DMS53 (cell line): ENCODE measurements at regions not wholly inside any gene's neighbourhood (a gene's known extent, or its start where the extent isn't known, plus 50 kb on each side); places are given as distances from the start of the nearest gene placed in this dataset.

Experiments
- DNase-seq: peaks from one replicate; lab custom pipeline; 2025; lab: John Stamatoyannopoulos, UW

GRCh38 chr5:24823625-24824024 lies 178.8 kb upstream of the CDH10 start:
- peak; percentile 89 for DNase-seq

DNA sequence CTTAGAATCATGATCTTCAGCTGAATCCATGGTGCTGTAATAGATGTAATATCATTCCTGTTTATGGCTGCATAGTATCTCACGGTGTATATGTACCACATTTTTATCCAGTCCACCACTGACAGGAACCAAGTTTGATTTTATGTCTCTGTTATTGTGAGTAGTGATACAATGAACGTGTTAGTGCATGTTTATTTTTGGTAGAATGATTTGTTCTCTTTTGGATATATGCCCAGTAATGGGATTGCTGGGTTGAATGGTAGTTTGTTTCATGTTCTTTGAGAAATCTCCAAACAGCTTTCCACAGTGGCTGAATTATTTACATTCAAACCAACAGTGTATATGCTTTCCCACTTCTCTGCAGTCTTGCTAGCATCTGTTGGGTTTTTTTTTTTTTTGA lies 175.1 kb upstream of the CDH10 start:
- no peak for DNase-seq

- no peak for DNase-seq
Measured at GRCh38 chr5:24817966-24818365, 173.2 kb upstream of the CDH10 start.

DNA sequence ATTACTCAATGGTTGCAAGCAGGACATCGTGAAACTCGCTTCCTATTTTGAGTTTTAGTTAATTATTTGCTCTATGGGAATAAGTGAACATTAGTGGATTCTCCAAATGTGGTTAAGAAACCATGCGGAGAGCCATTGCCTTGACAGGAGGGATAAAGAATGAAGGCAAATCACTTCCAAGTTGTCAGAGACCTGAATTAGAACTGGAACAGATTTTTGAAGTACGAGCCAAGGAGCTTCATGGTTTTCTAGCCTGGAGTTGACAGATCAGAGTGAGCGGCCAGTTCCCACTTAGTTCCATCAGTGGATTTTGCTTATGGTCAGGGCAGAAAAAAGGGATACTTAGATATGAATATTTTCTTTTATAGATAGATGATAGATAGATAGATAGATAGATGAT lies 171.4 kb upstream of the CDH10 start:
- no peak for DNase-seq

DNA sequence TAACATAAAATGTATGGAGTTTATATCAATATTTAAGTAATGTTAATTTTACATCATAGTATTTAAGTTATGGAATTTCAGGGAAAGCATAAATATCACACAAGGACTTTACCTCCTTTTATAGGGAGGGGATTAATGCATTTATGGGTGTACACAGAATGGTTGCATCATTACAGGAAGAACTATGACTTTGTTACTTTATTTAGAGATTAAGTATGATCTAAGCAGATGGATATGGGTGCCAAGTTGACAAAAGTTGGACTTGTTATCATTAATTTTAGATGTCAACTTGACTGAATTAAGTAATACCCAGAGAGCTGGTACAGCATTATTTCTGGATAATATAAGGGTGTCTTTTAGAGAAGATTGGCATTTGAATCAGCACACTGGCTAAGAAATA lies 160.5 kb upstream of the CDH10 start:
- no peak for DNase-seq

DNA sequence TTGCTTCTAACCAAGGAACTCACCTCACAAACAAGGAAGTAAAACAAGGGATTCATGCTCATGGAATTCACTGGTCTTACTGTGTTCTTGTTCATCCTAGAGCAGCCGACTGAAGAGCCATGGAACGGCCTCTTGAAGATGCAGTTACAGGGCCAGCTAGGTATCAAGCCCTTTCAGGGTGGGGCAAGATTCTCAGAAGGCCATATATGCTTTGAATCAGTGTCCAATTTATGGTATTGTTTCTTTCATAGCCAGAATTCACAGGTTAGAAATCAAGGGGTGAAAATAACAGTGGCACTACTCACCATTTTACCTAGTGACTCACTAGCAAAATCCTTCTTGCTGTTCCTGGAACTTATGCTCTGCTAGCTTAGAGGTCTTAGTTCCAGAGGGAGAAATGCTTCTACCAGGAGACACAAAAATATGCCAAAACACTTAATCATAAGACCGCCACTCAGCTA lies 159.5 kb upstream of the CDH10 start:
- no peak for DNase-seq

- no peak for DNase-seq
Measured at GRCh38 chr5:24791326-24791725, 146.5 kb upstream of the CDH10 start.

DNA sequence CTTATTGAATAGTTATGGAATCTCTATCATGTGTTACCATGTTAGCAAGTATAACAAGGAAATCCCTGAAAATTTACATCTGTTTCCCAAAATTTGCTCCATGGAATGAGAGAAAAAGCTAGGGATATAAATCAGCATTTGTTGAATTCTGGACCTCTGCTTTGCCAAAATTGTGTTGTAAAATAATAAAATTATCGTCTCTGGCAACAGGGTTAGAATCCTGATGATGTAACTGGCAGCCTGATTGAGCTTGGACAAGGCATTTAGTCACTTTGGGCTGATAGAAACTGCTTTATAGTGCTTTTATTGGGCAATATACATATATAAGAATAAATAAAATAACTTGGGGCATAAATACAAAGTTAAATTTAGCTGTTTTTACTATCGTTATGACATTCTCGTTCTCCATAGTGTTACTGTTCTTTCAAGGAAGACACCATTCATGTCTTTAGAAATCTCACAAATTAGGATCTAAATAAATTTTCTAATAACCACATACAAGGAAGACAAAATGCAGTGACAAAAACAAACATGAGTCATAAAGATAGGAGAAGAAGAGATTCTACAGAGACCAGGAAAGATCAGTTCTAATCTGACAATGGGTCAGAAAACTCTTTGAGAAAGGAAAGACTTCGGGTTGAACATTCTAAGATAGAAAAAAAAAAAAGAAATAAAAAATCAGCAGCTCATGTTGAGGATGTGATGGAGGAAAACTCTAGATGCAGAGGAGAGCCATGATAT lies 145.0 kb upstream of the CDH10 start:
- DNase-seq: no peak

DNA sequence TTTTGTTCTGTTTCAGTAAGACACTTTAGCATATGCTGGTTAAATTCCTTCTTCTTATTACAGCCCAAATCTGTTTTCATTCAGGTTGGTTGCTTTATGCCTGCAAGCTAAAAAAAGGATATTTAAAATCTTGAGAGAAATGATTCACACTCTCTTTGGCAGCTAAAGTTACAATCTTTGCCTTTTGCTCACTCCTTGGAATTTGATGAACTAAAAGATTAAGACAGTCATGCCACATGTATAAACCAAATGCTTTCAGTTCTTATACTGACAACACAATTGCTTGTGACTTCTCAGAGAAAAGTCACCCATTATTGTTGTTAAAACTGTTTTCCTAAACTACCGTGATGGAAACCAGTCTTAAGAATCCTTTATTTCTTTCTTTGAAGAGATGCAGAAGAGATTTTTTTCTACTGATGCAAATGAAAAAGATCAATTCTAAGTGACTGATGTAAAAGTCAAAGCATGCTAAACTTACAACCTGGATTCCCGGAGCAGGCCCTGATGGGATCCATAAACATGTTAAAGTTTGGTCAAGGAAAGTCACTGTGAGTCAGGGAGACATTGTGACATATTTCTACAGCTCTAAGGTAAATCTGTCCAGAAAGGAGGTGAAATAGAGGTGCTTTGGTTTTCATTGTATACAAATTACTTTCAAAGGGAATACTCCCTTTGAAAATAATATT lies 144.2 kb upstream of the CDH10 start:
- no peak for DNase-seq

DNA sequence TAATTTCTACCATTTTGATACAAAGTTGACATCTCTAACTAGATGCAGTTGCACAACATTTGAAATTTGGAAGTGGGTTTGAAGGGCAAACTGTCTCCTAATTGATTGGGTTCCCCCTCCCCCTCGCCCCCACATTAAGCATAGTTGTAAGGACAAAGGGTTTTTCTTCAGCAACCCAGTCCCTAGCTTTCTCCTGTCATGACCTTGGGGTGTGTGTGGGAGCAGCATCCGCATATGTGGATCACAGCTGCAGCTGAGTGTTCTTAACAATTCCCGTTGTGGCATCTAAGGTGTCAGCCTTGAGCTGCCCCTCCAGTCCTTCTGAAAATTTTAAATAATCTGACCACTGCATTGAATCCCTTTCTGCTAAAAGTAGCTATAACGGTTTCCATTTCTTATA lies 141.3 kb upstream of the CDH10 start:
- no peak for DNase-seq

DNA sequence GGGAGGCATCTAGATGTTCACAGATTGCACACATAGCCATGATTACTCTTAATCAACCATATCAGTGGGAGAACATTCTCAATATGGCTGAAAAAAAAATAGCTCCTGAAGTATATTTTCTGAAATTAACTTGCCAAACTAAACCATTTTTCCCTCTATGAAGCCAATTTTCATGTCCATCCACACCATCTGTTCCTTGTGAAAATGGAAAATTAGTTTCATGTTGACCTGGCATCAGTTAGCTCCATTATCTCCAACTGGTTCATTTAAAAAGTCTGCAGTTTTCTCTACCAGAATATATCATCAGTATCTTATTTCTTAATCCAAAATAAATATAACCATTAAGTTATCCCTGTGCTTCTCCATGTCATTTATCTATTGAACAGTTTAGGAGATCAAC lies 138.8 kb upstream of the CDH10 start:
- no peak for DNase-seq

DNA sequence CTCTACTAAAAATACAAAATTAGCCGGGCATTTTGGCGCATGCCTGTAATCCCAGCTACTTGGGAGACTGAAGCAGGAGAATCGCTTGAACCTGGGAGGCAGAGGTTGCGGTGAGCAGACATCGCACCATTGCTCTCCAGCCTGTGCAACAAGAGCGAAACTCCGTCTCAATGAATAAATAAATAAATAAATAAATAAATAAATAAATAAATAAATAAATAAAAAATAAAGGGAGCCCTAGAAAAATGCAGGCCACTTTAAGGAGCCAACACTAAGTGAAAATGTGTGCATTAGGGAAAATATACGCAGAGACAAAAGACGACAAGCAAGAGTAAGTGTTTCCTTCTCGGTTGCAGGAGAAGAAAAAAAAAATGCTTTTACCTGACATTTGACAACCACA lies 132.6 kb upstream of the CDH10 start:
- no peak for DNase-seq

DNA sequence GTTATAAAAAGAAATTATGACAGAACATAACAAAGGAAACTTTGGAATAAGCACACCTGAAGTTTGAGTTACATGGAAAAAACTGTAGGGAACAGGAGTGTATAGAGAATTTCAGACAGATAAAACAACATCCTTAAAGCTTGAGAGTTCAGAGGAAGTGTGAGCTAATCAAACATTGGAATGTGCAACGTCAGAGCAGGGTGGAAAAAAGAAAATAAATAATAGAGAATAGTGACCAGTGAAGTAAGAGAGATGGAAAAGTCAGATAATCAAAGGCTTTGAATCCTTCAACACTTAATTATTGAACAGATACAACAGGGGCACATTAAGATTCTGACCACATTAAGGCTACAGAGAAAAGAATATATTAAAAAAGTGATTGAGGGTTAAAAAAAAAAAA lies 128.5 kb upstream of the CDH10 start:
- DNase-seq: peak; percentile 11

GRCh38 chr5:24767086-24767485 lies 122.3 kb upstream of the CDH10 start:
- no peak for DNase-seq

GRCh38 chr5:24765219-24765618 lies 120.4 kb upstream of the CDH10 start:
- DNase-seq: no peak

GRCh38 chr5:24750355-24750754 lies 105.6 kb upstream of the CDH10 start:
- DNase-seq: no peak

DNA sequence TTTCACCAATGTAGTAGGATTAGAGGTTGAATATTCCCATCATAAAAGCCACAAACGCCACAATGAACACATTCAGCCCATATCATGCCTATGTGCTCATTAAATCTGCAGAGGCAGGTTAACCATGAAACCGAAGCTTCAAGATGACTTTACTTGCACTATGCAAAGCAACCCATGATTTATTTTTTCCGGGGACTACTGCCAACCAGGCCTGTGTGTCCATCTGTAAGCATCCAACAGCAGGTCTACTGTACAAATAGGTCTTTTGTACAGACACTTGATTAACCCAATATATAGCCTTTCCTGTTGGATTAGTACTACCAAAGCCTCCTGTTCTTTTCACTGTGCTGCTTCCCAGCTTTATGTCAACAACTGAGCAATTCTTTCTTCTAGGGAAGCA lies 104.9 kb upstream of the CDH10 start:
- no peak for DNase-seq

DNA sequence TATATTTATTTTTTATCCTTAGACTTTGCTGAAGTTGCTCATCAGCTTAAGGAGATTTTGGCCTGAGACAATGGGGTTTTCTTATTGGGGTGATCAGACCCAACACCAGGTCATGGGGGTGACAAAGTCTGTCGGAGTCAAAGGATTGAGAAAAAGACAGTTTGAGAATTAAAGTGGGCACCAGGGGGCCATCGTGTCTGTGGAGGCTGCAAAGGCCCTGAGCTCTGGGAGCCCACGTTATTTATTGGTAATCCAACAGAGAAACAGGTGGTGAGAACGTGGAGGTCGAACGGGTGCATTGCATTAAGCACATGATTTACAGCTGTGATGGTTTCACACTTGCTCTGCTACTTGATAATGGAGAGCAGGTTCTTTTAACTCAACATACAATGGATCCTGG lies 102.5 kb upstream of the CDH10 start:
- DNase-seq: no peak

DNA sequence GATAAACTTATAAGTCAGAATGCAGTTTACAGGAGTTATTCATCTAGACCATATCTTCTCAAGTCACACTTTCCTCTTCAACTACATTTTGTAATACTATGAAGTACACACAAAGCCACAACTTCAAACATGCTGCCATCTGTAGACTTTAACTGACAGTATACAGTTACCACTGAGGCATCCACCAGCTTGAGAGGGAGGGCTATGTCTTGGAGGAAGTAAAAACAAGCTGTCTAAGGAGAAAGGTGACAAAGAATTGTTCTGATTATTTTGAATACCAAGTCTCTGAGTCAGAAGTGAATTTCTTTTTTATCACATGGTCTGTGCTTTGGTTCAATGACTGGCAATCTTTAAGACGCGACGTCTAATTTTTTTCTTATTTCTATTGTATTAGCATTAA lies 97.6 kb upstream of the CDH10 start:
- DNase-seq: no peak

DNA sequence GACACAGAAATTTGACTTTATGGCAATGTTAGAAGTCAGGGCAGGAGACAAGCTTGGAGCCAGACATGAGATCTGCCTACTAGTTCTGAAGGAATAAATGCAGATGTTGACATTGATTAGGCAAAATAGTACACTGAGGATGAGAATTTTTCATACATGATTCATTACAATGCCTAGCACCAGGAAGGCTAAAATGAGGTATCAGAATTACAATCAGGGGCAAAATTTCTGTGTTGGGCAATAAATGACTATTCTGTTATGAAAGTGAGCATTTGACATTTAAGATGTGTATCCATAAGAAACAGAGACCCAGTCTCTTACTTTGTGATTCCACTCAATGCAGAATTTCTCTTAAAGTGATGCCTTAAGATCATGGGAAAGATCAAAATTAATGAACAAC lies 92.4 kb upstream of the CDH10 start:
- no peak for DNase-seq

- no peak for DNase-seq
Measured at GRCh38 chr5:24735284-24735683, 90.5 kb upstream of the CDH10 start.

GRCh38 chr5:24732184-24732583 lies 87.4 kb upstream of the CDH10 start:
- no peak for DNase-seq

GRCh38 chr5:24720743-24721142 lies 76.0 kb upstream of the CDH10 start:
- no peak for DNase-seq

DNA sequence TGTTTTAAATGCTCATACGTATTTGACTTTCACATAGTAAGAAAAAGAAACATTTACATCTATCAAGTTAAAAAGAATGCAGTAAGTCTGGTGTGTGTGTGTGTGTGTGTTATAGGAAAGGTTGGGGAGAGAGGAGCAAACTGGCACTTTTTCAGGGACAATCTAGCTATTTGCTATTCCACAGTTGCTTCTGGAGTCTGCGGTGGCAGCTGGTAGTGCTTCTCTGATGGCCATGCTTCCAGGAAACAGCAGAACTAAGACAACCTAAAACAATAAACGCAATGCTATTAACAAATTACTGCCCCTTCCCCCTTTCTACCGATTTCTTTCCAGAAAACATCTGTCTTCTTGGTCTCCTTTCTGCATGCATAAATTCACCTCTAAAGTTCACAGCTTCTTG lies 70.0 kb upstream of the CDH10 start:
- DNase-seq: peak; percentile 32
